CD4-positive, alpha-beta T cell (primary cell): ENCODE measurements at regions not wholly inside any gene's neighbourhood (a gene's known extent, or its start where the extent isn't known, plus 50 kb on each side); places are given as distances from the start of the nearest gene placed in this dataset.

ENCODE experiments used
- ATAC-seq: fragments of 200-7000 bp; cut with Tn5 transposase; one replicate; pipeline ENCODE4 v1.10.0; 2022; ENCODE audit warnings: mild to moderate bottlenecking; ENCODE audit not compliant: poor library complexity
- CTCF ChIA-PET: fragments of 350-600 bp; sonication (Branson Sonifier 250); formaldehyde crosslinking; loops from one replicate; lab custom pipeline; 2021; ENCODE audit warnings: antibody characterized with exemption, inconsistent platforms; lab: Charles Lee
- POLR2A ChIA-PET: fragments of 350-600 bp; sonication (Branson Sonifier 250); formaldehyde crosslinking; loops from one replicate; lab custom pipeline; 2021; ENCODE audit warnings: antibody characterized with exemption, inconsistent platforms; lab: Charles Lee
- DNase-seq, 14 experiments: peaks; one replicate each; pipeline ENCODE4 v3.0.0-alpha.2; 2013 to 2020; ENCODE audit warnings: mixed read lengths in 2 of 14
- H3K27ac ChIP-seq, 2 donors: one replicate each; pipeline versions ENCODE4 v1.5.1 to v1.7.0; 2013; ENCODE audit warnings: low read length in 2 of 2, low read depth in 1 of 2, mild to moderate bottlenecking in 1 of 2
- H3K27me3 ChIP-seq, 2 experiments: 1 replicate in 1 of 2; 2 replicates in 1 of 2; pipeline versions ENCODE4 v1.6.1 to v1.7.0; 2013; ENCODE audit warnings: low read length in 2 of 2, control low read depth in 1 of 2, mild to moderate bottlenecking in 1 of 2, moderate library complexity in 1 of 2; ENCODE audit not compliant: insufficient read depth in 2 of 2, control insufficient read depth in 1 of 2
- H3K36me3 ChIP-seq: one replicate; pipeline ENCODE4 v1.6.1; 2013; ENCODE audit warnings: low read length, control low read depth; ENCODE audit not compliant: insufficient read depth
- H3K4me1 ChIP-seq: one replicate; pipeline ENCODE4 v1.6.1; 2013; ENCODE audit warnings: low read length, control low read depth; ENCODE audit not compliant: insufficient read depth
- H3K4me3 ChIP-seq: one replicate; pipeline ENCODE4 v1.5.1; 2013; ENCODE audit warnings: mild to moderate bottlenecking, low read length, moderate library complexity
- H3K9me3 ChIP-seq, 2 experiments: 1 replicate in 1 of 2; 2 replicates in 1 of 2; pipeline versions ENCODE4 v1.6.1 to v1.7.0; 2013; ENCODE audit warnings: low read length in 2 of 2, mild to moderate bottlenecking in 2 of 2, control low read depth in 1 of 2, moderate library complexity in 1 of 2; ENCODE audit not compliant: control insufficient read depth in 1 of 2, insufficient read depth in 1 of 2
- H3K27ac Mint-ChIP-seq: one replicate; pipeline ENCODE4 v1.8.0; 2020; ENCODE audit warnings: mixed read lengths
- H3K27me3 Mint-ChIP-seq: one replicate; pipeline ENCODE4 v1.8.0; 2021; ENCODE audit warnings: mixed read lengths
- H3K36me3 Mint-ChIP-seq: one replicate; pipeline ENCODE4 v1.8.0; 2021; ENCODE audit warnings: low read depth, mixed read lengths
- H3K4me1 Mint-ChIP-seq: one replicate; pipeline ENCODE4 v1.8.0; 2021; ENCODE audit warnings: low read depth, mixed read lengths
- H3K4me3 Mint-ChIP-seq: one replicate; pipeline ENCODE4 v1.8.0; 2020; ENCODE audit warnings: mild to moderate bottlenecking, mixed read lengths
- H3K9me3 Mint-ChIP-seq: one replicate; pipeline ENCODE4 v1.8.0; 2020; ENCODE audit warnings: mixed read lengths
- intact Hi-C, 2 experiments: fragments of 100-400 bp; cut with DNase I in 1 of 2; cut with micrococcal nuclease in 1 of 2; formaldehyde crosslinking; loops; one replicate each; pipeline versions ENCODE4 v1.15.1 to v1.9.0; 2023 to 2025; cut with DNase I, micrococcal nuclease
- TF ChIP-seq, protein P1 (sequence below): fragments of 200-600 bp; IDR thresholded peaks from one replicate; pipeline ENCODE4 v1.8.0; 2022; ENCODE audit warnings: antibody characterized with exemption, mild to moderate bottlenecking

DNA sequence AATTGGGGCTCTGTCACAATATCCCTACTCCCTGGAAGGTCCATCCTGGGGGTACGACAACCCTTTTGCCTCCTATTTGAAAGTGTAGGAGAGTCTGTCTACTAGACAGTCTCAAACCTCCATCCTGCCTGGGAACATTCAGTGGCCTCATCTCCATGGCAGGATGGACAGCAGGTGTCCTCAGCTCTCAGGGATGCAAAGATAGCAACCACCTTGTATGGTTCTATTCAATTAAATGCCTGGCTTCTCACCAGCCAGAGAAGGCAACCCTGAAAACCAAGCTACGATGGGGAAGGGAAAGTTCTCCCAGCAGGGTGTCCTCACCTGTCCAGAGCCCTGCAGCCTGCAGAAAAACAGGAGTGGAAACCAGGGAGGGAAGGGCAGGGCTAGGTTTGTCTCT is 164.9 kb downstream of the MIAT start:
- Histone ChIP-seq H3K27ac (no peak overlapping the region), H3K4me1 (no peaks in the 10 kb centered on the region), H3K27me3 (no peaks in the 10 kb centered on the region), H3K4me3 (no peak overlapping the region), H3K9me3 (peaks cover 6 to 8% of the 10 kb centered on the region in 2 experiments), H3K36me3 (peaks cover 3% of the 10 kb centered on the region)
- Mint-ChIP-seq H3K27me3 (no peaks in the 10 kb centered on the region), H3K36me3 (peaks cover 19% of the 10 kb centered on the region), H3K9me3 (peaks cover 3% of the 10 kb centered on the region), H3K4me1 (no peaks in the 10 kb centered on the region), H3K4me3 (no peak overlapping the region), H3K27ac (no peak overlapping the region)
- DNase-seq (no peak), ATAC-seq (no peak)
- TF ChIP-seq, protein P1, sequence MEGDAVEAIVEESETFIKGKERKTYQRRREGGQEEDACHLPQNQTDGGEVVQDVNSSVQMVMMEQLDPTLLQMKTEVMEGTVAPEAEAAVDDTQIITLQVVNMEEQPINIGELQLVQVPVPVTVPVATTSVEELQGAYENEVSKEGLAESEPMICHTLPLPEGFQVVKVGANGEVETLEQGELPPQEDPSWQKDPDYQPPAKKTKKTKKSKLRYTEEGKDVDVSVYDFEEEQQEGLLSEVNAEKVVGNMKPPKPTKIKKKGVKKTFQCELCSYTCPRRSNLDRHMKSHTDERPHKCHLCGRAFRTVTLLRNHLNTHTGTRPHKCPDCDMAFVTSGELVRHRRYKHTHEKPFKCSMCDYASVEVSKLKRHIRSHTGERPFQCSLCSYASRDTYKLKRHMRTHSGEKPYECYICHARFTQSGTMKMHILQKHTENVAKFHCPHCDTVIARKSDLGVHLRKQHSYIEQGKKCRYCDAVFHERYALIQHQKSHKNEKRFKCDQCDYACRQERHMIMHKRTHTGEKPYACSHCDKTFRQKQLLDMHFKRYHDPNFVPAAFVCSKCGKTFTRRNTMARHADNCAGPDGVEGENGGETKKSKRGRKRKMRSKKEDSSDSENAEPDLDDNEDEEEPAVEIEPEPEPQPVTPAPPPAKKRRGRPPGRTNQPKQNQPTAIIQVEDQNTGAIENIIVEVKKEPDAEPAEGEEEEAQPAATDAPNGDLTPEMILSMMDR, result no peak
- ChIA-PET POLR2A (no interaction called here), CTCF (no interaction called here)
- intact Hi-C loops, result no loop called here

DNA sequence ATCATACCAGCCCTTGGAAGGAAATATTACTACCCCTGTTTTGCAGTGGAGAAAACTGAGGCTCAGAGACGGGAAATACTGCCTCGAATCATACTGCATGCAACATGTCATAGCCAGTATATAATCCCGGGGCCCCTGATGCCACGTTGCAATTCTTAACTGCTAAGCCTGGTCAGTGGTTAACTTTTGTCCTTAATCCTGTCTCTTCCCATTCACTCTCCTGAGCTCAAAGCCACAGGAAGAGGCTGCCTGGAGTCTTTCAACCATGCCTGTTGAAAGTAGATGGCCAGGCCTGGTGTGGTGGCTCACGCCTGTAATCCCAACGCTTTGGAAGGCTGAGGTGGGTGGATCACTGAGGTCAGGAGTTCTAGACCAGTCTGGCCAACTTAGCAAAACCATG is 166.6 kb downstream of the MIAT start:
- Histone ChIP-seq H3K36me3 (no peaks in the 10 kb centered on the region), H3K27ac (no peak overlapping the region), H3K4me3 (no peak overlapping the region), H3K4me1 (no peaks in the 10 kb centered on the region), H3K9me3 (no peaks in the 10 kb centered on the region), H3K27me3 (no peaks in the 10 kb centered on the region)
- POLR2A ChIA-PET, result no interaction called here
- intact Hi-C loops, result no loop called here
- Mint-ChIP-seq H3K4me1 (no peaks in the 10 kb centered on the region), H3K4me3 (no peak overlapping the region), H3K27me3 (no peaks in the 10 kb centered on the region), H3K27ac (no peak overlapping the region), H3K36me3 (peaks cover 3% of the 10 kb centered on the region), H3K9me3 (no peaks in the 10 kb centered on the region)
- TF ChIP-seq, protein P1, result no peak
- CTCF ChIA-PET, result interaction anchor here (0.5 to 0.7 kb wide), 2 partner anchors 353 to 408 kb away, joined by 3 read pairs; no protein-coding TSS in a partner anchor
- DNase-seq, result no peak
- ATAC-seq, result no peak

DNA sequence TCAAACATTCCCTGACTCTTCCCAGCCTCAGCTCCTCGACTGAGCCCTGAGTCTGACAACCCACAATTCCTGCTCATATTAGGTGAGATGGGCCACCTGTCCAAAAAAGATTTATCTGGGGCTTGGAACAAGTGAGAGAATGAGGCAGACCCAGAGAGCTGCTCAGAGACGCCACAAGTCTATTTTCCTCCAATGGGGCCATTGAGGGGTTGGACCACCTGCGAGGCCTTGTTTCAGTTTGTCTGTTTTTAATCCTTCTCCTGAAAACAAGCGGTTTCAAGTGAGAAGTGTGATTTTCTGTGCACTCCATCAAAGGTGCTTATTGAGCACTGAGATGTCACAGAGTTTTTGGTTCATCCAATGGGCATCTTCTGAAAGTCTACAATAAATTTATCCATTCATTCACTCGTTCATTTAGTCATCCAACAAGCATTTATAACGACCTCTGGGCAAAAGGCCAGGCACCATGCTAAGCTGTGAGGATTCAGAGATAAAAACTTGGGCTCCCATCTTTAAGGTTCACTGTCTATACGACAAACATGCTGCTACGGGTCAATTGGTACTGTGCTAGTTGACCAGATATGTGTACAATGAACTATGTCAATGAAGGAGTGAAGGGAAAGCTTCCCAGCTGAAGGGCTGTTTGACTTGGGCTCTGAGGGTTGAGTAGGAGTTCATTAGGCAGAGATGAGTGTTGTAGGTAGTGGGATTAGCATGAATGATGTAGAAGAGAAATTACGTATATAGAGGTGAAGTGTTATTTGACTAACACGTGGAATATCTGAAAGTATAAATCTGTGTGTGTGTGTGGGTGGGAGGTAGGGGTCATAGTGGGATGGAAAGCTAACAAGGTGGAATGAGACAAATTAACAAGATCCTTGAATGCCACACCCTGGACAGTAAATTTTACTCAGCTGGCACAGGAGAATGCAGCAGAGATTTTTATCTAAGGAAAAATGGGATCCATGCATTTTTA is 168.9 kb downstream of the MIAT start:
- Mint-ChIP-seq H3K4me1 (no peaks in the 10 kb centered on the region), H3K4me3 (no peak overlapping the region), H3K36me3 (no peaks in the 10 kb centered on the region), H3K27me3 (no peaks in the 10 kb centered on the region), H3K9me3 (no peaks in the 10 kb centered on the region), H3K27ac (no peak overlapping the region)
- no peak overlapping the region for H3K4me3 ChIP-seq
- no peaks in the 10 kb centered on the region for H3K4me1 ChIP-seq
- TF ChIP-seq, protein P1, result no peak
- POLR2A ChIA-PET, result no interaction called here
- CTCF ChIA-PET, result no interaction called here
- H3K9me3 ChIP-seq, result no peaks in the 10 kb centered on the region
- no peaks in the 10 kb centered on the region for H3K36me3 ChIP-seq
- ATAC-seq (no peak), DNase-seq (no peak)
- H3K27ac ChIP-seq, result no peak overlapping the region
- intact Hi-C loops, result no loop called here
- no peaks in the 10 kb centered on the region for H3K27me3 ChIP-seq
